ENCODE measurements at regions not wholly inside any gene's neighbourhood (a gene's known extent, or its start where the extent isn't known, plus 50 kb on each side); places are given as distances from the start of the nearest gene placed in this dataset.

DNA sequence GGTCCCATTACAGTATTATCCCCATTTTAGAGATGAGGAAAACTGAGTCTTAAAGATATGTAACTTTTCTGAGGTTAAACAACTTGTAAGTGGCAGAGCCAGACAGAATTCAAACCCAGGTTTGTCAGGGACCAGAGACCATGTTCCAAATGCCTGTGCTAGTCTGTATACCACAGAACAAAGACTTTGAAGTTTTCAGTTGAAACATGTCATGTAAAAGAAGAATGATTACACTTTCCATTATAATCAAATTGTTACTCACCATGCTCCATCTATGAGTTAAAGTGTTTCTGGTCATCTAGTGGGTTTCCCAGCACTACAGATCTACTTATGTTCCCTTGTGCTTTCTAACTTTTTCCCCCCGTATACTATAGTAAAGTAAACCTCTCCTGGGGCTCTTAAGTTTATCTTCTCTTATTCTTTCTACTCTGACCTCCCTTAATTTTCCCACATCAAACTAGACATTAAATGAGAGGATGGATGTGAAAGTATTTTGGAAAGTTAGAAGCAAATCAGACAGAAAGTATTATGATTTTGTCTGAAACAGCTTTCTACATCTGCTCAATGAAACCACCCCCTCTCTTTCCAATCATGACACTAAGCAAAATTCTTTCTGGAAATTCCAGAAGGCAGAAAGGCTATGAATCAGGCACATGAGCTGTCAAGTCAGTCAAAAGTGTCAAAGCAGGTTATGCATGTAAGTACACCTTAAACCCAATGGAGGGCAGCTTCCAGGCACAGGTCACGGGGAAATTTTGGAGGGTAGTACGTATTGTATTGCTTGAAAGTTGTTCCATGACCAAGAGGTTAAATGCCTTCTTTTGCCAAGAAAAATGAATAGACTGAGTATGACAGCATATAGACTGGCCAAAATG lies 132.7 kb upstream of the MAP3K7 start:
- H3K4me1 ChIP-seq (ENCODE audit: low read depth) = no peaks in the 10 kb centered on the region
- TF ChIP-seq, protein P1, sequence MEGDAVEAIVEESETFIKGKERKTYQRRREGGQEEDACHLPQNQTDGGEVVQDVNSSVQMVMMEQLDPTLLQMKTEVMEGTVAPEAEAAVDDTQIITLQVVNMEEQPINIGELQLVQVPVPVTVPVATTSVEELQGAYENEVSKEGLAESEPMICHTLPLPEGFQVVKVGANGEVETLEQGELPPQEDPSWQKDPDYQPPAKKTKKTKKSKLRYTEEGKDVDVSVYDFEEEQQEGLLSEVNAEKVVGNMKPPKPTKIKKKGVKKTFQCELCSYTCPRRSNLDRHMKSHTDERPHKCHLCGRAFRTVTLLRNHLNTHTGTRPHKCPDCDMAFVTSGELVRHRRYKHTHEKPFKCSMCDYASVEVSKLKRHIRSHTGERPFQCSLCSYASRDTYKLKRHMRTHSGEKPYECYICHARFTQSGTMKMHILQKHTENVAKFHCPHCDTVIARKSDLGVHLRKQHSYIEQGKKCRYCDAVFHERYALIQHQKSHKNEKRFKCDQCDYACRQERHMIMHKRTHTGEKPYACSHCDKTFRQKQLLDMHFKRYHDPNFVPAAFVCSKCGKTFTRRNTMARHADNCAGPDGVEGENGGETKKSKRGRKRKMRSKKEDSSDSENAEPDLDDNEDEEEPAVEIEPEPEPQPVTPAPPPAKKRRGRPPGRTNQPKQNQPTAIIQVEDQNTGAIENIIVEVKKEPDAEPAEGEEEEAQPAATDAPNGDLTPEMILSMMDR (IDR thresholded peaks at IDR 0.05) = no peak
- no peaks in the 10 kb centered on the region for H3K9me3 ChIP-seq
- no peak overlapping the region for H3K4me3 ChIP-seq
- intact Hi-C loops (cut with DNase I, micrococcal nuclease) = no loop called here
- H3K36me3 ChIP-seq (ENCODE audit: low read depth) = no peaks in the 10 kb centered on the region
- DNase-seq (no peak), ATAC-seq (no peak)

DNA sequence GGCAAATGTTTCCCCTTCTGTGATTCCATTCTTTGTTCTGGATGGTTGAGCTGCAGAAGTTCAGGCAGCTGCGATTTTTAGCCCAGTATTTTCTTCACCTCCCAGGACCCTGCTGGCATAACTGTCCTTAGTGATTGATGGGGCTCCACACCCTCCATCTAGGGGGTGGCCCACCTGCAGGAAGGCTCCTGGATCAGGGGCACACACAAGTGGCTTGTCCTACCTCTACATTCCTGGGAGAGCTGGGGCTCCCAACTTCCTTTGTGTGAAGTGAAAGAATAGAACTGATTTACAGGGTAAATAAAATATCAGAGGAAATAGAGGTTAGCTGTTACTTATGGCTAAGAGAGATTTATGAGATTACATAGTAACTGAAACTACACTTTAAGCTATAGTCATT lies 129.5 kb upstream of the MAP3K7 start:
- H3K4me1 ChIP-seq (ENCODE audit: low read depth) = no peaks in the 10 kb centered on the region
- no peak for ATAC-seq
- no peaks in the 10 kb centered on the region for H3K9me3 ChIP-seq
- no peaks in the 10 kb centered on the region for H3K36me3 ChIP-seq (ENCODE audit: low read depth)
- H3K4me3 ChIP-seq = no peak overlapping the region
- TF ChIP-seq, protein P1 (IDR thresholded peaks at IDR 0.05) = no peak
- intact Hi-C loops (cut with DNase I, micrococcal nuclease) = no loop called here
- no peak for DNase-seq

DNA sequence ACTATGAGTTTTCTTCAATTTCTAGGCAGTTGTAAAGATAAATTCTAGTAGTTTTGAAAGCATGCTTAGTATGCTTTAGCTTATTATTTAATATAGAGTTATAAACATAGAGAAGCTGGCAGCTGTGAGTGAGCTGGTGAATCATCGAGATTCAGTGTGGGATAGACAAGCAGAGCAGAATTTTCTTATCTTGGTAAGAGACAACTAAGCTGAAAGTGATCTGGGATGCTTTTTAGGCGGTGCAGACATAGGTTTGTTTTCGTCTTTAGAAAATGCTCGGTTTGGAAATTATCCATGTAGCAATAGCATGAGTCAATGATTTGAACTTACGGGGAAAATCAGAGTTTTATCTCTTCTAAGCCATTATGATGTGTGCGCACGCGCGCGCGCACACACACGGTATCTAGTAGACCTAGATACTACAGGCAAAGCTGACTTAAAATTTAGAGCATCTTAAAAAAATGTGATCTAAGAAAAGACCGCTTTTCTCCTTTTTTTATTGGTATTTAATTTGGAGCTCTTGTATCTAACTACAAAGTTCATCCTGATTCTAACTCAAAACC lies 128.3 kb upstream of the MAP3K7 start:
- TF ChIP-seq, protein P1 (IDR thresholded peaks at IDR 0.05) = no peak
- ATAC-seq (no peak), DNase-seq (no peak)
- intact Hi-C loops (cut with DNase I, micrococcal nuclease) = no loop called here
- H3K36me3 ChIP-seq (ENCODE audit: low read depth) = no peaks in the 10 kb centered on the region
- no peak overlapping the region for H3K4me3 ChIP-seq
- no peaks in the 10 kb centered on the region for H3K4me1 ChIP-seq (ENCODE audit: low read depth)
- no peaks in the 10 kb centered on the region for H3K9me3 ChIP-seq

DNA sequence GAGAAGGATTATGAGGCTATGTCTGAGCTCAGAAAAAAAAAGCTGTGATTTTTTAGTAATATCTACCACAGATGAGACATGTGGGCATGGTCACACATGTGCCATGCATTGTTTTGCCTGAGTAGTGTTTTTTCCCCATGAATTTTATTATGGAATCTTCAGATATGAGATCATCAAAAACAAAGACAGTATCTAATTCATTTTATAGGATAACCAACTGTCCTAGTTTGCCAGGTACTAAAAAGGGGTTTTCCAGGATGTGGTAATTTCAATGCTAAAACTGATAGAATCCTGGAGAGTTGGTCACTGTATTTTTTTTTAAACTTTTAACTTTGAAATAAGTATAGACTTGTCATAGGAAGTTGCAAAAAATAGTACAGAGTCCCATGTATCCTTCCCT lies 127.4 kb upstream of the MAP3K7 start:
- no peaks in the 10 kb centered on the region for H3K9me3 ChIP-seq
- ATAC-seq = no peak
- TF ChIP-seq, protein P1 (IDR thresholded peaks at IDR 0.05) = no peak

DNA sequence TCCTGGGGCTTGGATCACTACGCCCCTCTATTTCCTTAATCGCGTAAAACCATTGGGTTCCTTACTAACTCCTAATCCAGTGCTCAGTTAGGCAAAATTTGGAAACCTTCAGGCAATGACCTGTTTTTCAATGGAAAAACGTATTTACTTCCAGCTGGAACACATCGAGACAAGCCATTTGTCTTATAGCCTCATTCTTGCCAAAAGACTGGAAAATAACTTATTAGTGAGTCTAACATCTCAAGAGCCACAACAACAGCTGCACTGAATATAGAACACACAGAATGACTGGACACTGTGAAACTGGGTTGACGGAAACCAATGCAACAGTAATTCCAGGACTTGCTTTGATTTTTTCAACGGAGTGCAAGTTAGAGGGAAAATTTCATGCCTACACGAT lies 125.2 kb upstream of the MAP3K7 start:
- no peak for DNase-seq
- Histone ChIP-seq H3K36me3 (ENCODE audit: low read depth) (no peaks in the 10 kb centered on the region), H3K9me3 (no peaks in the 10 kb centered on the region), H3K4me3 (no peak overlapping the region), H3K4me1 (ENCODE audit: low read depth) (no peaks in the 10 kb centered on the region)
- TF ChIP-seq, protein P1 (IDR thresholded peaks at IDR 0.05) = no peak
- intact Hi-C loops (cut with DNase I, micrococcal nuclease) = no loop called here
- no peak for ATAC-seq

More for the DNA sequence above, 127.4 kb upstream of the MAP3K7 start:
- Histone ChIP-seq H3K36me3 (ENCODE audit: low read depth) (no peaks in the 10 kb centered on the region), H3K4me3 (no peak overlapping the region), H3K4me1 (ENCODE audit: low read depth) (no peaks in the 10 kb centered on the region)
- intact Hi-C loops (cut with DNase I, micrococcal nuclease) = no loop called here
- no peak for DNase-seq
